Gastrocnemius medialis (tissue), 4 donors: ENCODE measurements at regions not wholly inside any gene's neighbourhood (a gene's known extent, or its start where the extent isn't known, plus 50 kb on each side); places are given as distances from the start of the nearest gene placed in this dataset.

Experiments
- POLR2A ChIP-seq, 2 donors: fragments of 450-650 bp; IDR thresholded peaks; one replicate each; pipeline ENCODE4 v1.6.1; 2017; ENCODE audit warnings: antibody characterized with exemption in 2 of 2, mild to moderate bottlenecking in 2 of 2, moderate library complexity in 2 of 2
- TF ChIP-seq, protein P1 (sequence below), 5 experiments: fragments of 450-650 bp in 3 of 5; fragments of 200-600 bp in 2 of 5; sonication (generic) in 2 of 5; IDR thresholded peaks in 4 of 5; conservative IDR thresholded peaks in 1 of 5; 1 replicate in 4 of 5; 2 replicates in 1 of 5; pipeline ENCODE4 v1.5.1; 2016 to 2019; ENCODE audit warnings: antibody characterized with exemption in 5 of 5, mild to moderate bottlenecking in 3 of 5, moderate library complexity in 3 of 5

DNA sequence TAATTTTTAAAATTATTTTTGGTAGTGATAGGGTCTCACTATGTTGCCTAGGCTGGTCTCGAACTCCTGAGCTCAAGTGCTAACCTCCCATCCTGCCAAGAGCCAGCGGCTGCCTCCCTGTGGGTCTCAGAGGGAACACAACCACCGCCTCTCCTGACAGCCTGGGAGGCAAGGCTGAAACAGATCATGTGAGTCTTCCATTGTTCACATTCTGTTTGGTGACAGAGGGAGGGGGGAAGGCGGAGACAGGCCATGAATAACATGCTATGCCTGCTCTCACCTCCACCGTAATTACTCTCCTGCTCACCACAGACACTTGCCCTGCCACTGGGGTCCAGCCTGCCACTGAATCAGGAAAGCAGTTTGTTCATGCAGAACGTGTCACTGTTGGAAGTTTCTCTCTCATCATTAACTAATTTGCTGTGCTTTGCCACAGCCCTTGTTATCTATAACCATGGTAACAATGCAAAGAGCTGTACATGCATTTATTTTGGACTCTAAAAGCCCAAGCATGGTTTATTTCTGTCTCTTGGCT is 78.4 kb upstream of the RASGRF1 start:
- TF ChIP-seq, protein P1, sequence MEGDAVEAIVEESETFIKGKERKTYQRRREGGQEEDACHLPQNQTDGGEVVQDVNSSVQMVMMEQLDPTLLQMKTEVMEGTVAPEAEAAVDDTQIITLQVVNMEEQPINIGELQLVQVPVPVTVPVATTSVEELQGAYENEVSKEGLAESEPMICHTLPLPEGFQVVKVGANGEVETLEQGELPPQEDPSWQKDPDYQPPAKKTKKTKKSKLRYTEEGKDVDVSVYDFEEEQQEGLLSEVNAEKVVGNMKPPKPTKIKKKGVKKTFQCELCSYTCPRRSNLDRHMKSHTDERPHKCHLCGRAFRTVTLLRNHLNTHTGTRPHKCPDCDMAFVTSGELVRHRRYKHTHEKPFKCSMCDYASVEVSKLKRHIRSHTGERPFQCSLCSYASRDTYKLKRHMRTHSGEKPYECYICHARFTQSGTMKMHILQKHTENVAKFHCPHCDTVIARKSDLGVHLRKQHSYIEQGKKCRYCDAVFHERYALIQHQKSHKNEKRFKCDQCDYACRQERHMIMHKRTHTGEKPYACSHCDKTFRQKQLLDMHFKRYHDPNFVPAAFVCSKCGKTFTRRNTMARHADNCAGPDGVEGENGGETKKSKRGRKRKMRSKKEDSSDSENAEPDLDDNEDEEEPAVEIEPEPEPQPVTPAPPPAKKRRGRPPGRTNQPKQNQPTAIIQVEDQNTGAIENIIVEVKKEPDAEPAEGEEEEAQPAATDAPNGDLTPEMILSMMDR (IDR thresholded peaks at IDR 0.05 in 4 of 5, conservative IDR thresholded peaks at IDR 0.05 in 1 of 5), result no peak
- no peak for TF ChIP-seq POLR2A (IDR thresholded peaks at IDR 0.05)
